ENCODE measurements at regions not wholly inside any gene's neighbourhood (a gene's known extent, or its start where the extent isn't known, plus 50 kb on each side); places are given as distances from the start of the nearest gene placed in this dataset.

- Mint-ChIP-seq H3K27me3 (no peaks in the 10 kb centered on the region), H3K4me1 (ENCODE audit: low read depth) (no peaks in the 10 kb centered on the region), H3K4me3 (no peak overlapping the region), H3K27ac (no peak overlapping the region), H3K36me3 (no peaks in the 10 kb centered on the region), H3K9me3 (ENCODE audit: low read depth) (no peaks in the 10 kb centered on the region)
Measured at GRCh38 chr9:81224166-81225081, 464.9 kb downstream of the TLE1 start.

- no peaks in the 10 kb centered on the region for H3K36me3 Mint-ChIP-seq
- H3K27ac Mint-ChIP-seq, result no peak overlapping the region
- H3K9me3 Mint-ChIP-seq (ENCODE audit: low read depth), result no peaks in the 10 kb centered on the region
- H3K27me3 Mint-ChIP-seq, result peaks cover 2% of the 10 kb centered on the region
- H3K4me3 Mint-ChIP-seq, result no peak overlapping the region
- no peaks in the 10 kb centered on the region for H3K4me1 Mint-ChIP-seq (ENCODE audit: low read depth)
Measured at GRCh38 chr9:81214975-81215374, 474.4 kb downstream of the TLE1 start.

- no peaks in the 10 kb centered on the region for H3K9me3 Mint-ChIP-seq (ENCODE audit: low read depth)
- H3K27me3 Mint-ChIP-seq, result peaks cover 2% of the 10 kb centered on the region
- no peak overlapping the region for H3K27ac Mint-ChIP-seq
- no peaks in the 10 kb centered on the region for H3K36me3 Mint-ChIP-seq
- no peaks in the 10 kb centered on the region for H3K4me1 Mint-ChIP-seq (ENCODE audit: low read depth)
- no peak overlapping the region for H3K4me3 Mint-ChIP-seq
Measured at GRCh38 chr9:81213456-81213855, 475.9 kb downstream of the TLE1 start.

GRCh38 chr9:81211741-81212140 is 477.6 kb downstream of the TLE1 start:
- Mint-ChIP-seq H3K27ac (no peak overlapping the region), H3K36me3 (no peaks in the 10 kb centered on the region), H3K4me1 (ENCODE audit: low read depth) (no peaks in the 10 kb centered on the region), H3K9me3 (ENCODE audit: low read depth) (no peaks in the 10 kb centered on the region), H3K4me3 (no peak overlapping the region), H3K27me3 (peaks cover under 1% of the 10 kb centered on the region)

- no peaks in the 10 kb centered on the region for H3K36me3 Mint-ChIP-seq
- H3K27me3 Mint-ChIP-seq, result no peaks in the 10 kb centered on the region
- H3K4me1 Mint-ChIP-seq (ENCODE audit: low read depth), result no peaks in the 10 kb centered on the region
- H3K9me3 Mint-ChIP-seq (ENCODE audit: low read depth), result peaks cover 4% of the 10 kb centered on the region
- H3K4me3 Mint-ChIP-seq, result no peak overlapping the region
- no peak overlapping the region for H3K27ac Mint-ChIP-seq
Measured at GRCh38 chr9:81207651-81208050, 481.7 kb downstream of the TLE1 start.

GRCh38 chr9:81202292-81202691 is 487.1 kb downstream of the TLE1 start:
- Mint-ChIP-seq H3K36me3 (no peaks in the 10 kb centered on the region), H3K4me3 (no peak overlapping the region), H3K27me3 (peaks cover 2% of the 10 kb centered on the region), H3K4me1 (ENCODE audit: low read depth) (no peaks in the 10 kb centered on the region), H3K27ac (no peak overlapping the region), H3K9me3 (ENCODE audit: low read depth) (peaks cover 4% of the 10 kb centered on the region)

- H3K4me1 Mint-ChIP-seq (ENCODE audit: low read depth), result no peaks in the 10 kb centered on the region
- no peak overlapping the region for H3K27ac Mint-ChIP-seq
- peaks cover 2% of the 10 kb centered on the region for H3K27me3 Mint-ChIP-seq
- H3K4me3 Mint-ChIP-seq, result no peak overlapping the region
- peaks cover 10% of the 10 kb centered on the region for H3K9me3 Mint-ChIP-seq (ENCODE audit: low read depth)
- H3K36me3 Mint-ChIP-seq, result no peaks in the 10 kb centered on the region
Measured at GRCh38 chr9:81195206-81195605, 494.1 kb downstream of the TLE1 start.

GRCh38 chr9:81193362-81194339 is 495.7 kb downstream of the TLE1 start:
- Mint-ChIP-seq H3K27ac (no peak overlapping the region), H3K9me3 (ENCODE audit: low read depth) (peaks cover 10% of the 10 kb centered on the region), H3K27me3 (peaks cover 2% of the 10 kb centered on the region), H3K4me1 (ENCODE audit: low read depth) (no peaks in the 10 kb centered on the region), H3K4me3 (no peak overlapping the region), H3K36me3 (no peaks in the 10 kb centered on the region)

GRCh38 chr9:81191222-81191621 is 498.1 kb downstream of the TLE1 start:
- Mint-ChIP-seq H3K27me3 (peaks cover 2% of the 10 kb centered on the region), H3K9me3 (ENCODE audit: low read depth) (peaks cover 10% of the 10 kb centered on the region), H3K27ac (no peak overlapping the region), H3K4me1 (ENCODE audit: low read depth) (no peaks in the 10 kb centered on the region), H3K4me3 (no peak overlapping the region), H3K36me3 (no peaks in the 10 kb centered on the region)

GRCh38 chr9:81190659-81191058 is 498.7 kb downstream of the TLE1 start:
- Mint-ChIP-seq H3K4me3 (no peak overlapping the region), H3K9me3 (ENCODE audit: low read depth) (peaks cover 10% of the 10 kb centered on the region), H3K36me3 (no peaks in the 10 kb centered on the region), H3K27me3 (peaks cover 2% of the 10 kb centered on the region), H3K4me1 (ENCODE audit: low read depth) (no peaks in the 10 kb centered on the region), H3K27ac (no peak overlapping the region)

- no peak overlapping the region for H3K4me3 Mint-ChIP-seq
- H3K27me3 Mint-ChIP-seq, result no peaks in the 10 kb centered on the region
- H3K27ac Mint-ChIP-seq, result no peak overlapping the region
- no peaks in the 10 kb centered on the region for H3K36me3 Mint-ChIP-seq
- H3K9me3 Mint-ChIP-seq (ENCODE audit: low read depth), result no peaks in the 10 kb centered on the region
- no peaks in the 10 kb centered on the region for H3K4me1 Mint-ChIP-seq (ENCODE audit: low read depth)
Measured at GRCh38 chr9:81183761-81184160, 505.6 kb downstream of the TLE1 start.

GRCh38 chr9:81182431-81182830 is 506.9 kb downstream of the TLE1 start:
- Mint-ChIP-seq H3K4me1 (ENCODE audit: low read depth) (no peaks in the 10 kb centered on the region), H3K36me3 (no peaks in the 10 kb centered on the region), H3K4me3 (no peak overlapping the region), H3K9me3 (ENCODE audit: low read depth) (no peaks in the 10 kb centered on the region), H3K27me3 (no peaks in the 10 kb centered on the region), H3K27ac (no peak overlapping the region)

- H3K36me3 Mint-ChIP-seq, result no peaks in the 10 kb centered on the region
- no peak overlapping the region for H3K4me3 Mint-ChIP-seq
- no peaks in the 10 kb centered on the region for H3K27me3 Mint-ChIP-seq
- H3K27ac Mint-ChIP-seq, result no peak overlapping the region
- peaks cover 7% of the 10 kb centered on the region for H3K9me3 Mint-ChIP-seq (ENCODE audit: low read depth)
- H3K4me1 Mint-ChIP-seq (ENCODE audit: low read depth), result no peaks in the 10 kb centered on the region
Measured at GRCh38 chr9:81174023-81174422, 515.3 kb downstream of the TLE1 start.

- peaks cover 5% of the 10 kb centered on the region for H3K9me3 Mint-ChIP-seq (ENCODE audit: low read depth)
- no peak overlapping the region for H3K4me3 Mint-ChIP-seq
- H3K27ac Mint-ChIP-seq, result no peak overlapping the region
- no peaks in the 10 kb centered on the region for H3K27me3 Mint-ChIP-seq
- H3K4me1 Mint-ChIP-seq (ENCODE audit: low read depth), result no peaks in the 10 kb centered on the region
- H3K36me3 Mint-ChIP-seq, result no peaks in the 10 kb centered on the region
Measured at GRCh38 chr9:81171689-81172088, 517.7 kb downstream of the TLE1 start.

GRCh38 chr9:81162361-81162760 is 527.0 kb downstream of the TLE1 start:
- H3K4me3 Mint-ChIP-seq, result no peak overlapping the region
- no peaks in the 10 kb centered on the region for H3K36me3 Mint-ChIP-seq
- H3K27ac Mint-ChIP-seq, result no peak overlapping the region
- H3K27me3 Mint-ChIP-seq, result no peaks in the 10 kb centered on the region
- H3K4me1 Mint-ChIP-seq (ENCODE audit: low read depth), result no peaks in the 10 kb centered on the region
- peaks cover 8% of the 10 kb centered on the region for H3K9me3 Mint-ChIP-seq (ENCODE audit: low read depth)
